NCI-H1105 treated with DMSO at 0.1 percent for 48 hours (cell line): ENCODE measurements at regions not wholly inside any gene's neighbourhood (a gene's known extent, or its start where the extent isn't known, plus 50 kb on each side); places are given as distances from the start of the nearest gene placed in this dataset.
"Not testable (repeated sequence)": the region's sequence is repeated elsewhere in the genome, so short reads cannot be mapped to it uniquely, and the experiment has no call there.

Experiments
- DNase-seq: peaks from one replicate; lab custom pipeline; 2025; lab: John Stamatoyannopoulos, UW

GRCh38 chr4:13985837-13986236 is 358.3 kb upstream of the BOD1L1 start:
- no peak for DNase-seq

- no peak for DNase-seq
Observed at GRCh38 chr4:13986548-13986947, 359.0 kb upstream of the BOD1L1 start.

- no peak for DNase-seq
Observed at GRCh38 chr4:13988353-13989305, 361.1 kb upstream of the BOD1L1 start.

- no peak for DNase-seq
Observed at GRCh38 chr4:13989501-13989900, 362.0 kb upstream of the BOD1L1 start.

- DNase-seq: no peak
Observed at GRCh38 chr4:13990596-13991589, 363.4 kb upstream of the BOD1L1 start.

GRCh38 chr4:13992041-13992440 is 364.5 kb upstream of the BOD1L1 start:
- no peak for DNase-seq

GRCh38 chr4:13992975-13993520 is 365.5 kb upstream of the BOD1L1 start:
- DNase-seq: no peak

GRCh38 chr4:13994016-13994415 is 366.5 kb upstream of the BOD1L1 start:
- DNase-seq: no peak

- DNase-seq: no peak
Observed at GRCh38 chr4:13998850-13999445, 371.4 kb upstream of the BOD1L1 start.

GRCh38 chr4:14000091-14000814 is 372.7 kb upstream of the BOD1L1 start:
- peak; percentile 12 for DNase-seq

- not testable (repeated sequence) for DNase-seq
Observed at GRCh38 chr4:14002331-14002730, 374.8 kb upstream of the BOD1L1 start.

- DNase-seq: no peak
Observed at GRCh38 chr4:14008494-14008893, 381.0 kb upstream of the BOD1L1 start.

GRCh38 chr4:14018191-14018853 is 390.8 kb upstream of the BOD1L1 start:
- no peak for DNase-seq

- DNase-seq: no peak
Observed at GRCh38 chr4:14022456-14022855, 394.9 kb upstream of the BOD1L1 start.

- no peak for DNase-seq
Observed at GRCh38 chr4:14023036-14023435, 395.5 kb upstream of the BOD1L1 start.

- no peak for DNase-seq
Observed at GRCh38 chr4:14023896-14024295, 396.4 kb upstream of the BOD1L1 start.

- DNase-seq: no peak
Observed at GRCh38 chr4:14025111-14025510, 397.6 kb upstream of the BOD1L1 start.

- no peak for DNase-seq
Observed at GRCh38 chr4:14025891-14026290, 398.4 kb upstream of the BOD1L1 start.

- DNase-seq: no peak
Observed at GRCh38 chr4:14028862-14029261, 401.3 kb upstream of the BOD1L1 start.

GRCh38 chr4:14035076-14035475 is 407.6 kb upstream of the BOD1L1 start:
- no peak for DNase-seq

- DNase-seq: no peak
Observed at GRCh38 chr4:14043203-14043602, 415.7 kb upstream of the BOD1L1 start.
